A549 (cell line): ENCODE measurements at regions not wholly inside any gene's neighbourhood (a gene's known extent, or its start where the extent isn't known, plus 50 kb on each side); places are given as distances from the start of the nearest gene placed in this dataset.

Experiments
- CHD2 ChIP-seq: fragments of 150-350 bp; IDR thresholded peaks from 2 replicates; pipeline ENCODE4 v1.6.1; 2014; ENCODE audit warnings: low read length; ENCODE audit not compliant: partially characterized antibody
- CTCF ChIP-seq: fragments of >200 bp; sonication (Bioruptor Twin); formaldehyde crosslinking; IDR thresholded peaks from 3 replicates; pipeline ENCODE4 v1.5.1; 2016
- POLR2A ChIP-seq: IDR thresholded peaks from 2 replicates; pipeline ENCODE4 v1.6.1; 2012; ENCODE audit warnings: mild to moderate bottlenecking, low read length
- POLR2AphosphoS2 ChIP-seq: conservative IDR thresholded peaks from 2 replicates; pipeline ENCODE4 v1.6.1; 2012; ENCODE audit warnings: low read length, improper control_type of control experiment, inconsistent platforms
- TF ChIP-seq, protein P1 (sequence below): fragments of 200-600 bp; sonication (generic); IDR thresholded peaks from 2 replicates; pipeline ENCODE4 v1.6.1; 2016; ENCODE audit warnings: antibody characterized with exemption, mild to moderate bottlenecking, moderate library complexity

DNA sequence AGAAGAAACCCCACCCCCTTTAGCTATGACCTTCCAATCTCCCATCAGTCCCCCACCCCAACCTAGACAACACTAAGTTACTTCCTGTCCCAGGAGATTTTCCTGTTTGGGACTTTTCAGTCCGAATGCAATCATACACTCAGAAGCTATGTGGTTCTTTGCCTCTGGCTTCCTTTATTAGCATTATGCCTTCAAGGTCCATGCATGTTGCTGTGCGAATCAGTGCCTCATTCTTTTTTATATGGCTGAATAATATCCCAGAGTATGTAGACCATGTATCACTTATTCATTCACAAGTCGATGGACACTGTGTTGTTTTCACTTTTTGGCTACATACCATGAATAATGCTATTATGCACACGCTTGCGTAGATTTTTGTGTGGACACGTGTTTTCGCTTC, 292.1 kb upstream of the HDAC4 start:
- TF ChIP-seq CTCF (no peak), CHD2 (no peak), POLR2A (no peak), POLR2AphosphoS2 (no peak)
- TF ChIP-seq, protein P1, sequence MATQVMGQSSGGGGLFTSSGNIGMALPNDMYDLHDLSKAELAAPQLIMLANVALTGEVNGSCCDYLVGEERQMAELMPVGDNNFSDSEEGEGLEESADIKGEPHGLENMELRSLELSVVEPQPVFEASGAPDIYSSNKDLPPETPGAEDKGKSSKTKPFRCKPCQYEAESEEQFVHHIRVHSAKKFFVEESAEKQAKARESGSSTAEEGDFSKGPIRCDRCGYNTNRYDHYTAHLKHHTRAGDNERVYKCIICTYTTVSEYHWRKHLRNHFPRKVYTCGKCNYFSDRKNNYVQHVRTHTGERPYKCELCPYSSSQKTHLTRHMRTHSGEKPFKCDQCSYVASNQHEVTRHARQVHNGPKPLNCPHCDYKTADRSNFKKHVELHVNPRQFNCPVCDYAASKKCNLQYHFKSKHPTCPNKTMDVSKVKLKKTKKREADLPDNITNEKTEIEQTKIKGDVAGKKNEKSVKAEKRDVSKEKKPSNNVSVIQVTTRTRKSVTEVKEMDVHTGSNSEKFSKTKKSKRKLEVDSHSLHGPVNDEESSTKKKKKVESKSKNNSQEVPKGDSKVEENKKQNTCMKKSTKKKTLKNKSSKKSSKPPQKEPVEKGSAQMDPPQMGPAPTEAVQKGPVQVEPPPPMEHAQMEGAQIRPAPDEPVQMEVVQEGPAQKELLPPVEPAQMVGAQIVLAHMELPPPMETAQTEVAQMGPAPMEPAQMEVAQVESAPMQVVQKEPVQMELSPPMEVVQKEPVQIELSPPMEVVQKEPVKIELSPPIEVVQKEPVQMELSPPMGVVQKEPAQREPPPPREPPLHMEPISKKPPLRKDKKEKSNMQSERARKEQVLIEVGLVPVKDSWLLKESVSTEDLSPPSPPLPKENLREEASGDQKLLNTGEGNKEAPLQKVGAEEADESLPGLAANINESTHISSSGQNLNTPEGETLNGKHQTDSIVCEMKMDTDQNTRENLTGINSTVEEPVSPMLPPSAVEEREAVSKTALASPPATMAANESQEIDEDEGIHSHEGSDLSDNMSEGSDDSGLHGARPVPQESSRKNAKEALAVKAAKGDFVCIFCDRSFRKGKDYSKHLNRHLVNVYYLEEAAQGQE, result no peak
